OCI-LY1 (cell line): ENCODE measurements at regions not wholly inside any gene's neighbourhood (a gene's known extent, or its start where the extent isn't known, plus 50 kb on each side); places are given as distances from the start of the nearest gene placed in this dataset.

Source experiments
- H2AFZ ChIP-seq: fragments of 200-600 bp; sonication (generic), shearing (Covaris generic); 2 replicates; pipeline ENCODE4 v1.6.0; 2014; ENCODE audit warnings: antibody characterized with exemption, mild to moderate bottlenecking, low read length
- H3F3A ChIP-seq: fragments of 200-600 bp; sonication (generic), shearing (Covaris generic); 2 replicates; pipeline ENCODE4 v1.6.0; 2014; ENCODE audit warnings: mild to moderate bottlenecking, antibody characterized with exemption, low read length, moderate library complexity; ENCODE audit not compliant: insufficient read depth
- H3K27ac ChIP-seq: fragments of 200-600 bp; sonication (generic); 2 replicates; pipeline ENCODE4 v1.5.1; 2014; ENCODE audit warnings: low read length, mixed run types, mild to moderate bottlenecking, low read depth; ENCODE audit not compliant: poor library complexity, severe bottlenecking
- H3K27me3 ChIP-seq: fragments of 200-600 bp; sonication (generic); 2 replicates; pipeline ENCODE4 v1.6.0; 2014; ENCODE audit warnings: antibody characterized with exemption, mild to moderate bottlenecking, low read length, moderate library complexity; ENCODE audit not compliant: insufficient read depth
- H3K36me3 ChIP-seq: fragments of 200-600 bp; sonication (generic); 2 replicates; pipeline ENCODE4 v1.6.1; 2014; ENCODE audit warnings: mild to moderate bottlenecking, antibody characterized with exemption, low read length, moderate library complexity, mixed read lengths; ENCODE audit not compliant: insufficient read depth
- H3K4me1 ChIP-seq: fragments of 200-600 bp; sonication (generic); 2 replicates; pipeline ENCODE4 v1.5.1; 2014; ENCODE audit warnings: mild to moderate bottlenecking, low read length, moderate library complexity; ENCODE audit not compliant: insufficient read depth, severe bottlenecking
- H3K4me2 ChIP-seq: fragments of 200-600 bp; sonication (generic), shearing (Covaris generic); 2 replicates; pipeline ENCODE4 v1.6.1; 2014; ENCODE audit warnings: low read length
- H3K4me3 ChIP-seq: fragments of 200-600 bp; sonication (generic); 2 replicates; pipeline ENCODE4 v1.5.1; 2014; ENCODE audit warnings: low read length, low read depth, mild to moderate bottlenecking, mixed read lengths; ENCODE audit not compliant: poor library complexity, severe bottlenecking
- H3K79me2 ChIP-seq: fragments of 200-600 bp; shearing (Covaris generic); 2 replicates; pipeline ENCODE4 v1.6.1; 2016; ENCODE audit warnings: mixed run types, low read length, mixed read lengths; ENCODE audit not compliant: insufficient read depth
- H3K9ac ChIP-seq: fragments of 200-600 bp; sonication (generic), shearing (Covaris generic); 2 replicates; pipeline ENCODE4 v1.6.1; 2014; ENCODE audit warnings: mild to moderate bottlenecking, low read length, mixed read lengths
- H3K9me2 ChIP-seq: fragments of 200-600 bp; sonication (generic), shearing (Covaris generic); 2 replicates; pipeline ENCODE4 v1.6.1; 2014; ENCODE audit warnings: low read depth, mild to moderate bottlenecking, low read length, mixed read lengths
- H3K9me3 ChIP-seq: fragments of 200-600 bp; shearing (Covaris generic); 2 replicates; pipeline ENCODE4 v1.6.1; 2014; ENCODE audit warnings: low read length, mixed read lengths
- H4K20me1 ChIP-seq: fragments of 200-600 bp; sonication (generic), shearing (Covaris generic); 2 replicates; pipeline ENCODE4 v1.6.0; 2016; ENCODE audit warnings: mild to moderate bottlenecking, low read length; ENCODE audit not compliant: insufficient read depth
- EZH2 ChIP-seq: fragments of 200-600 bp; sonication (generic), shearing (Covaris generic); IDR thresholded peaks from 2 replicates; pipeline ENCODE4 v1.8.0; 2017; ENCODE audit warnings: borderline replicate concordance, mixed run types, mild to moderate bottlenecking, antibody characterized with exemption, low read length, moderate library complexity, mixed read lengths
- TF ChIP-seq, protein P1 (sequence below): fragments of 200-600 bp; sonication (generic), shearing (Covaris generic); IDR thresholded peaks from 2 replicates; pipeline ENCODE4 v1.5.1; 2017; ENCODE audit warnings: mild to moderate bottlenecking, antibody characterized with exemption, low read length, moderate library complexity, mixed read lengths

DNA sequence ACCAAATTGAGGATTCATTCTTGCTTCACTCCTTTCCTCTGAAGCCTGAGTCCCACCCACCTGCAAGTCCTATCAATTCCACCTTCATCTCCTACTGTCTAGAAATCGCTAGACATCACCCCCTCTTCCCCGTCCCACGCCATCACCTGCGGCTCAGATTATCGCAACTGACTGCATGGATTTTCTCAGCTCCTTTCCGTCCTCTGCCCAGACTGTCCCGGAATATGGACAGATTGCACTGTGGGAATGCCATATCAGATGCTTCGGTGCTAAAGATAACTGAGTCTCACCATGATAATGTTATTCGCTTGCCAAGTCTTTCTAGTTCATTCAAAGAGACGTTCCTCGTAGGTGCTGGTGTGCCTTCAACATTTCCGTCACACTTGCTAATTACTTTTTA, 66.4 kb upstream of the USP29 start:
- Histone ChIP-seq H3K27ac (no peak overlapping the region), H3K79me2 (no peaks in the 10 kb centered on the region), H3K9me3 (no peaks in the 10 kb centered on the region), H3K4me3 (no peak overlapping the region), H3K27me3 (no peaks in the 10 kb centered on the region), H4K20me1 (no peaks in the 10 kb centered on the region), H2AFZ (no peak overlapping the region), H3F3A (no peaks in the 10 kb centered on the region), H3K36me3 (no peaks in the 10 kb centered on the region), H3K9me2 (no peaks in the 10 kb centered on the region), H3K4me1 (no peaks in the 10 kb centered on the region), H3K9ac (no peak overlapping the region), H3K4me2 (no peak overlapping the region)
- TF ChIP-seq EZH2 = no peak
- TF ChIP-seq, protein P1, sequence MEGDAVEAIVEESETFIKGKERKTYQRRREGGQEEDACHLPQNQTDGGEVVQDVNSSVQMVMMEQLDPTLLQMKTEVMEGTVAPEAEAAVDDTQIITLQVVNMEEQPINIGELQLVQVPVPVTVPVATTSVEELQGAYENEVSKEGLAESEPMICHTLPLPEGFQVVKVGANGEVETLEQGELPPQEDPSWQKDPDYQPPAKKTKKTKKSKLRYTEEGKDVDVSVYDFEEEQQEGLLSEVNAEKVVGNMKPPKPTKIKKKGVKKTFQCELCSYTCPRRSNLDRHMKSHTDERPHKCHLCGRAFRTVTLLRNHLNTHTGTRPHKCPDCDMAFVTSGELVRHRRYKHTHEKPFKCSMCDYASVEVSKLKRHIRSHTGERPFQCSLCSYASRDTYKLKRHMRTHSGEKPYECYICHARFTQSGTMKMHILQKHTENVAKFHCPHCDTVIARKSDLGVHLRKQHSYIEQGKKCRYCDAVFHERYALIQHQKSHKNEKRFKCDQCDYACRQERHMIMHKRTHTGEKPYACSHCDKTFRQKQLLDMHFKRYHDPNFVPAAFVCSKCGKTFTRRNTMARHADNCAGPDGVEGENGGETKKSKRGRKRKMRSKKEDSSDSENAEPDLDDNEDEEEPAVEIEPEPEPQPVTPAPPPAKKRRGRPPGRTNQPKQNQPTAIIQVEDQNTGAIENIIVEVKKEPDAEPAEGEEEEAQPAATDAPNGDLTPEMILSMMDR = no peak

DNA sequence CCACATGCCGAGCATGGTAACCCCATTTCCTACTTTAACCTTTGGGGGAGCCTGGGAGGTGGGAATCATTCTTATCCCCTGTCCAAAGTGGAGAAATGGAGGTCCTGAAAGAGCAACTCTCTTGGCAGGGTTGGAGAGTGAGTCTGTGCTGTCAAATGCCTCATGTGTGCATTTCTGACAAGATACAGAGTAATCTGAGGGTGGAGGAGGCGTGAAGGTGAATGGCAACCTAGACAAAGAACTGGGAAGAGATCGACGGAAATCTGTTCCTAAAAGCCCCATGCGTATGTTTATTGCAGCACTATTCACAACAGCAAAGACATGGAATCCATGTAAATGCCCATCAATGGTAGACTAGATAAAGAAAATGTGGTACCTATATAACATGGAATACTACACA, 63.8 kb upstream of the USP29 start:
- H3K9me3 ChIP-seq = no peaks in the 10 kb centered on the region

DNA sequence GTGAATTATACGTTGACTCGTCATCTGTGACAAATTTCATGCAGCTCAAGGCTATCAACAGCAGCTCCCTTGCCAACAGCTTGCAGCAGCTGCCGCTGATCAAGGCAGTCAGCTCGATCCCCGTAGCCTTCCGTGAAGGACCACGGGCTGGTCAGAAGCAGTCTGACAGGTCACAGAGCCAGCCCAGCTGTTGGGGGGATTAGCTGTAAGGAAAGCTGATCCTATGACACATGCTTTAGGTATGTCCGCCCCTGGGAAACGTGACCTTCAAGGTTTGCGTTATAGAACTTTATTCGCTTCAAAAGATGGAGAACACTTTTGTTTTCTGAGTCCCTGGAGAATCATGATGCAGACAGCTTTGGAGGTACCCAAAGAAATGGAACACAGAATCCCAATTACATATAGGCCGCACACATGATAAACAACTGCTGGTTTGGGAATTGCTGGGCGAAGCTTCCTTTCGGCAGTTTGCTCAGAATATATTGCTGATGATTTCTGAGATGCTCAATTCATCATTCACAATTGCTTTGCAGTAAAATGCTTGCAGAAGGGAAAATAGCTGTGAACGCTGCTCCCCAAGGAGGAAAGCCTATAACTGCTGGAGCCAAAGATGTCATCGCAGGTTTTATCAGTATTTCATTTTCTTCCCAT, 62.6 kb upstream of the USP29 start:
- Histone ChIP-seq H3K4me1 (no peaks in the 10 kb centered on the region), H3K27ac (no peak overlapping the region), H3K9ac (no peak overlapping the region), H3K4me2 (no peak overlapping the region), H3K79me2 (no peaks in the 10 kb centered on the region), H3F3A (no peaks in the 10 kb centered on the region), H3K4me3 (no peak overlapping the region), H4K20me1 (no peaks in the 10 kb centered on the region), H2AFZ (no peak overlapping the region), H3K9me2 (no peaks in the 10 kb centered on the region), H3K36me3 (no peaks in the 10 kb centered on the region), H3K9me3 (no peaks in the 10 kb centered on the region), H3K27me3 (no peaks in the 10 kb centered on the region)
- TF ChIP-seq EZH2 = no peak
- TF ChIP-seq, protein P1 = no peak

More for the DNA sequence above, 63.8 kb upstream of the USP29 start:
- Histone ChIP-seq H3K36me3 (no peaks in the 10 kb centered on the region), H3K4me3 (no peak overlapping the region), H3K4me1 (no peaks in the 10 kb centered on the region), H3K79me2 (no peaks in the 10 kb centered on the region), H3K9ac (no peak overlapping the region), H3K9me2 (no peaks in the 10 kb centered on the region), H3K27ac (no peak overlapping the region), H3K27me3 (no peaks in the 10 kb centered on the region), H3F3A (no peaks in the 10 kb centered on the region), H2AFZ (no peak overlapping the region), H4K20me1 (no peaks in the 10 kb centered on the region), H3K4me2 (no peak overlapping the region)
- TF ChIP-seq EZH2 = no peak
- TF ChIP-seq, protein P1 = no peak
